ENCODE measurements at regions not wholly inside any gene's neighbourhood (a gene's known extent, or its start where the extent isn't known, plus 50 kb on each side); places are given as distances from the start of the nearest gene placed in this dataset.

DNA sequence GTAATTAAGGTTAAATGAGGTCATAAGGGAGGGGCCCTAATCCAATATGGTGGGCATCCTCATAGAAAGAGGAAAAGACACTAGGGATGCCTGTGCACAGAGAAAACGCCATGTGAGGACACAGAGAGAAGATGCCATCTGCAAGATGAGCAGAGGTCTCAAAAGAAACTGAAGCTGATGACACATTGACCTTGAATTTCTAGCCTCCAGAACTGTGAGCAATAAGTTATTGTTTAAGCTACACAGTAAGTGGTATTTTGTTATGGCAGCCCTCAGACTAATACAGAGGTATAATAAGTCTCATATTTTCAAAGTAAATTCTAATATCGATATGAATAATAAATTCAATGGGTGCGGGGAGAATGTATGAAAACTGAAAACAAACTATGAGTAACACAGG, 169.9 kb downstream of the UGT8 start:
- ChIA-PET CTCF (no interaction called here), POLR2A (no interaction called here)
- DNase-seq (ENCODE audit: low read depth, low spot score) = no peak
- H3K4me3 ChIP-seq (ENCODE audit: low read depth, low read length) = no peak overlapping the region
- no peak for TF ChIP-seq CTCF (IDR thresholded peaks at IDR 0.05; ENCODE audit: insufficient read depth, low read length, missing control alignments)

DNA sequence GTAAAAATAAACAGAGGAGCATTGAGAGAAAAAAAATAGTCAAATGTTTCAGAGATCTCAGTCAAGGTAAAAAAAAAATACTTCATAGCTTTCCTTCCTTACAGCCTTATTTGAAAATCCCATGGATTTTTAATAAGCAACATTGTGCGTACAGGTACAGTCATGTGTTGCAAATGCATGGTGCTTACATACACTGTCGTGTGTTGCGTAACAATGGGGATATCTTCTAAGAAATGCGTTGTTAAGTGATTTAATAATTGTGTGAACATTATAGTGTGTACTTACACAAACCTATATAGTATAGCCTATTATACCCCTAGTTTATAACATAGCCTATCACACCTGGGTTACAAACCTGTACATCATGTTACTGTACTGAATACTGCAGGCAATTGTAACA, 172.0 kb downstream of the UGT8 start:
- POLR2A ChIA-PET = no interaction called here
- no peak overlapping the region for H3K4me3 ChIP-seq (ENCODE audit: low read depth, low read length)
- DNase-seq (ENCODE audit: low read depth, low spot score) = no peak
- TF ChIP-seq CTCF (IDR thresholded peaks at IDR 0.05; ENCODE audit: insufficient read depth, low read length, missing control alignments) = no peak
- CTCF ChIA-PET = interaction anchor here (1.2 kb wide), 1 partner anchor 9 kb away, joined by 4 read pairs; no protein-coding TSS in a partner anchor

DNA sequence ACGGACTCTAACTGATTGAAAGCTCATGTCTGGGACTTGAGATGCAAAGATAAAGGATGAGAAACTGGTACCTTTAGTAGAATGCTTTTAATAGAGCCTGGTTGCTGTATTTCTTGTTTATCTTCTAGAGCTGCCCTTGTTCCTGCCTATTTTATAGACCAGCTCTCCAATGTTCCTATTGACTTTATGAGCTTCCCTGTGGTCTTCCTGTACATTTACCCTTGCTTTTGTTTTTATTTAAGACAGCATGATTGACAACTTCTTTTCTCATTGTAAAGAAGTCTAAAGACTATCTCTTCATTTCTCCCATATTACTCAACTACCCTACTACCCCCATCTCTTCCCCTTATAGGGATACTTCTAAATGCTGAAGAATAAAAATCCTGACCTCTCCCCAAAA, 174.7 kb downstream of the UGT8 start:
- CTCF ChIA-PET = no interaction called here
- TF ChIP-seq CTCF (IDR thresholded peaks at IDR 0.05; ENCODE audit: insufficient read depth, low read length, missing control alignments) = no peak
- DNase-seq (ENCODE audit: low read depth, low spot score) = no peak
- POLR2A ChIA-PET = no interaction called here
- H3K4me3 ChIP-seq (ENCODE audit: low read depth, low read length) = no peak overlapping the region
